Calu3 (cell line): ENCODE measurements at regions not wholly inside any gene's neighbourhood (a gene's known extent, or its start where the extent isn't known, plus 50 kb on each side); places are given as distances from the start of the nearest gene placed in this dataset.

ENCODE experiments used
- BruUV-seq: library from RNA; stranded (reverse); fragments of 400-500 nt; replicated peaks from 2 replicates; lab custom pipeline; 2021; lab: Mats Ljungman, UMichigan
- CTCF ChIA-PET: fragments of 300-600 bp; sonication (Branson Sonifier 250); formaldehyde crosslinking; loops from one replicate; lab custom pipeline; 2022; ENCODE audit warnings: antibody characterized with exemption; lab: Charles Lee
- DNase-seq: peaks from one replicate; pipeline ENCODE4 v3.0.0; 2022
- H3K27ac Mint-ChIP-seq: one replicate; pipeline ENCODE4 v1.8.0; 2022; ENCODE audit warnings: mixed read lengths; ENCODE audit not compliant: unreplicated experiment
- H3K27me3 Mint-ChIP-seq: one replicate; pipeline ENCODE4 v1.8.0; 2022; ENCODE audit warnings: mixed read lengths; ENCODE audit not compliant: unreplicated experiment
- H3K36me3 Mint-ChIP-seq: one replicate; pipeline ENCODE4 v1.8.0; 2022; ENCODE audit warnings: mild to moderate bottlenecking, moderate library complexity, mixed read lengths; ENCODE audit not compliant: insufficient read depth, unreplicated experiment
- H3K4me1 Mint-ChIP-seq: one replicate; pipeline ENCODE4 v1.8.0; 2022; ENCODE audit warnings: mild to moderate bottlenecking, low read depth, mixed read lengths; ENCODE audit not compliant: unreplicated experiment
- H3K4me3 Mint-ChIP-seq: one replicate; pipeline ENCODE4 v1.8.0; 2022; ENCODE audit warnings: mild to moderate bottlenecking, low read depth, moderate library complexity, mixed read lengths; ENCODE audit not compliant: unreplicated experiment
- H3K9me3 Mint-ChIP-seq: one replicate; pipeline ENCODE4 v1.8.0; 2022; ENCODE audit warnings: low read depth, mixed read lengths; ENCODE audit not compliant: unreplicated experiment
- CTCF ChIP-seq: fragments of 200-600 bp; IDR thresholded peaks from one replicate; pipeline ENCODE4 v1.8.0; 2022; ENCODE audit warnings: antibody characterized with exemption; ENCODE audit not compliant: unreplicated experiment
- intact Hi-C: fragments of 100-400 bp; cut with micrococcal nuclease; formaldehyde crosslinking; loops from one replicate; pipeline ENCODE4 v1.10.0; 2022; ENCODE audit not compliant: unreplicated experiment

- no peak for DNase-seq
- no peaks in the 10 kb centered on the region for H3K27me3 Mint-ChIP-seq
- no TSS peak for BruUV-seq
- H3K36me3 Mint-ChIP-seq: no peaks in the 10 kb centered on the region
- peaks cover 13% of the 10 kb centered on the region for H3K9me3 Mint-ChIP-seq
- no peak overlapping the region for H3K4me3 Mint-ChIP-seq
- no peak overlapping the region for H3K27ac Mint-ChIP-seq
- no peak for TF ChIP-seq CTCF
- CTCF ChIA-PET: no interaction called here
- intact Hi-C loops: no loop called here
- no peaks in the 10 kb centered on the region for H3K4me1 Mint-ChIP-seq
Observed at GRCh38 chr12:91278126-91278525, 95.5 kb upstream of the DCN start.

GRCh38 chr12:91276509-91276908, 93.9 kb upstream of the DCN start:
- no peak overlapping the region for H3K4me3 Mint-ChIP-seq
- no peaks in the 10 kb centered on the region for H3K27me3 Mint-ChIP-seq
- H3K9me3 Mint-ChIP-seq: peaks cover 18% of the 10 kb centered on the region
- no peaks in the 10 kb centered on the region for H3K4me1 Mint-ChIP-seq
- no peak for DNase-seq
- CTCF ChIA-PET: no interaction called here
- no peak overlapping the region for H3K27ac Mint-ChIP-seq
- H3K36me3 Mint-ChIP-seq: no peaks in the 10 kb centered on the region
- TF ChIP-seq CTCF: no peak
- BruUV-seq: no TSS peak
- intact Hi-C loops: no loop called here

GRCh38 chr12:91275321-91275720, 92.7 kb upstream of the DCN start:
- no peak for TF ChIP-seq CTCF
- DNase-seq: no peak
- Mint-ChIP-seq H3K9me3 (peaks cover 15% of the 10 kb centered on the region), H3K27ac (no peak overlapping the region), H3K4me1 (no peaks in the 10 kb centered on the region), H3K27me3 (no peaks in the 10 kb centered on the region), H3K36me3 (no peaks in the 10 kb centered on the region), H3K4me3 (no peak overlapping the region)
- intact Hi-C loops: no loop called here
- no TSS peak for BruUV-seq
- CTCF ChIA-PET: no interaction called here

- H3K4me1 Mint-ChIP-seq: no peaks in the 10 kb centered on the region
- DNase-seq: no peak
- TF ChIP-seq CTCF: no peak
- no TSS peak for BruUV-seq
- no peaks in the 10 kb centered on the region for H3K27me3 Mint-ChIP-seq
- CTCF ChIA-PET: no interaction called here
- no peak overlapping the region for H3K27ac Mint-ChIP-seq
- H3K36me3 Mint-ChIP-seq: no peaks in the 10 kb centered on the region
- peaks cover 14% of the 10 kb centered on the region for H3K9me3 Mint-ChIP-seq
- intact Hi-C loops: no loop called here
- H3K4me3 Mint-ChIP-seq: no peak overlapping the region
Observed at GRCh38 chr12:91274916-91275315, 92.3 kb upstream of the DCN start.
